Keratinocyte (primary cell): ENCODE measurements at regions not wholly inside any gene's neighbourhood (a gene's known extent, or its start where the extent isn't known, plus 50 kb on each side); places are given as distances from the start of the nearest gene placed in this dataset.

Source experiments
- CTCF ChIP-seq, 3 experiments: IDR thresholded peaks in 1 of 3; conservative IDR thresholded peaks in 1 of 3; optimal IDR thresholded peaks in 1 of 3; 2 replicates in 2 of 3; 3 replicates in 1 of 3; pipeline versions ENCODE3 to v1.5.1; 2011; ENCODE audit warnings: low read length in 3 of 3, mild to moderate bottlenecking in 3 of 3, moderate library complexity in 2 of 3, control low read depth in 1 of 3, inconsistent platforms in 1 of 3; ENCODE audit not compliant: insufficient read depth in 2 of 3; ENCODE audit errors: extremely low read depth in 1 of 3
- EZH2 ChIP-seq: IDR thresholded peaks from one replicate; pipeline ENCODE4 v1.6.1; 2012; ENCODE audit warnings: inconsistent platforms, mild to moderate bottlenecking, low read length, moderate library complexity

- TF ChIP-seq CTCF (optimal IDR thresholded peaks at IDR 0.05 in 1 of 3, IDR thresholded peaks at IDR 0.05 in 1 of 3, conservative IDR thresholded peaks at IDR 0.05 in 1 of 3; ENCODE audit: extremely low read depth in 1 of 3, insufficient read depth in 2 of 3, low read length in 3 of 3): no peak
- no peak for TF ChIP-seq EZH2
Observed at GRCh38 chr1:238582816-238583215, 692.1 kb upstream of the ZP4 start.
